ENCODE measurements at regions not wholly inside any gene's neighbourhood (a gene's known extent, or its start where the extent isn't known, plus 50 kb on each side); places are given as distances from the start of the nearest gene placed in this dataset.

GRCh38 chr12:42660117-42660516 is 70.6 kb upstream of the PRICKLE1 start:
- Histone ChIP-seq H3K9me1 (replicated peaks; ENCODE audit: control insufficient read depth, extremely low read depth, insufficient read depth, low read length) (no peaks in the 10 kb centered on the region), H3K4me3 (replicated peaks in 1 of 3; ENCODE audit: insufficient read depth in 1 of 3, low read depth in 1 of 3, low read length in 3 of 3) (no peak overlapping the region), H3K4me1 (ENCODE audit: control insufficient read depth, extremely low read depth, insufficient read depth, low read length) (no peaks in the 10 kb centered on the region), H2AFZ (ENCODE audit: low read depth, low read length) (no peak overlapping the region), H3K9ac (replicated peaks; ENCODE audit: extremely low read depth, insufficient read depth, low read length) (no peak overlapping the region), H4K20me1 (replicated peaks; ENCODE audit: control insufficient read depth, extremely low read depth, insufficient read depth, low read length) (no peaks in the 10 kb centered on the region), H3K79me2 (ENCODE audit: control insufficient read depth, insufficient read depth, low read length) (no peaks in the 10 kb centered on the region), H3K36me3 (ENCODE audit: control insufficient read depth in 2 of 2, extremely low read depth in 1 of 2, insufficient read depth in 2 of 2, low read length in 2 of 2) (no peaks in the 10 kb centered on the region), H3K27me3 (ENCODE audit: control insufficient read depth in 2 of 2, insufficient read depth in 2 of 2, low read length in 2 of 2) (no peaks in the 10 kb centered on the region), H3K9me3 (replicated peaks; ENCODE audit: control insufficient read depth, insufficient read depth, low read length) (no peaks in the 10 kb centered on the region), H3K27ac (ENCODE audit: insufficient read depth, low read depth, low read length) (no peak overlapping the region), H3K4me2 (ENCODE audit: insufficient read depth, low read length) (no peak overlapping the region)
- DNase-seq (ENCODE audit: low read depth, low spot score) (no peak), FAIRE-seq (no peak)
- dilution Hi-C loops (cut with MboI; ENCODE audit: extremely low pct_ligation_motif_present, low sequenced_read_pairs) = no loop called here
- intact Hi-C loops (cut with micrococcal nuclease) = no loop called here
- ChIA-PET CTCF (interaction anchor here (1.3 to 2.4 kb wide), 4 partner anchors 10 to 622 kb away, joined by 3 to 10 read pairs (median 4); no protein-coding TSS in a partner anchor), POLR2A (no interaction called here)
- no peak for TF ChIP-seq JUN (IDR thresholded peaks at IDR 0.05; ENCODE audit: borderline replicate concordance, insufficient read depth, insufficient read length, low read depth)
- TF ChIP-seq GATA2 (IDR thresholded peaks at IDR 0.05; ENCODE audit: insufficient read depth, insufficient read length, low read depth, low read length) = no peak
- no peak for TF ChIP-seq MAX (IDR thresholded peaks at IDR 0.05; ENCODE audit: insufficient read depth, insufficient read length)
- no peak for TF ChIP-seq EZH2 (IDR thresholded peaks at IDR 0.05; ENCODE audit: borderline replicate concordance, low read depth, low read length, severe bottlenecking)
- no peak for TF ChIP-seq POLR2A (IDR thresholded peaks at IDR 0.05; ENCODE audit: low read depth, low read length)
- TF ChIP-seq MYC (IDR thresholded peaks at IDR 0.05; ENCODE audit: low read depth, low read length) = no peak
- TF ChIP-seq CTCF (IDR thresholded peaks at IDR 0.05; ENCODE audit: extremely low read depth in 1 of 2, insufficient read depth in 1 of 2, low read depth in 1 of 2, low read length in 2 of 2) = no peak
- TF ChIP-seq FOS (IDR thresholded peaks at IDR 0.05; ENCODE audit: borderline replicate concordance, insufficient read depth, low read length) = no peak
- no peak for TF ChIP-seq POLR2AphosphoS5 (IDR thresholded peaks at IDR 0.05; ENCODE audit: insufficient read depth, low read depth, low read length)
- BruUV-seq (replicated peaks) = no TSS peak

Measured in endothelial cell of umbilical vein (primary cell).